ENCODE measurements at regions not wholly inside any gene's neighbourhood (a gene's known extent, or its start where the extent isn't known, plus 50 kb on each side); places are given as distances from the start of the nearest gene placed in this dataset.
"Not testable (repeated sequence)": the region's sequence is repeated elsewhere in the genome, so short reads cannot be mapped to it uniquely, and the experiment has no call there.

DNA sequence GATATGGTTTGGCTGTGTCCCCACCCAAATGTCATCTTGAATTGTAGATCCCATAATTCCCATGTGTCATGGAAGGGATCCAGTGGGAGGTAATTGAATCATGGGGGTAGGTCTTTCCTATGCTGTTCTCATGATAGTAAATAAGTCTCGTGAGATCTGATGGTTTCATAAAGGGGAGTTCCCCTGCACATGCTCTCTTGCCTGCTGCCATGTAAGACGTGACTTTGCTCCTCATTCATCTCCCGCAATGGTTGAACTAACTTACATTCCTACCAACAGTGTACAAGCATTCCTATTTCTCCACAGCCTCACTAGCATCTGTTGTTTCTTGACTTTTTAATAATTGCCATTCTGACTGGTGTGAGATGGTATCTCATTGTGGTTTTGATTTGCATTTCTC, 76.6 kb downstream of the SERINC2 start:
- TF ChIP-seq CREB1 (CRISPR knock-in tag; IDR thresholded peaks at IDR 0.05); STAT6 (CRISPR knock-in tag; conservative IDR thresholded peaks at IDR 0.05; ENCODE audit: low read depth): not testable (repeated sequence)

Data from WTC11 (cell line).